Chondrocyte (in vitro differentiated cells): ENCODE measurements at regions not wholly inside any gene's neighbourhood (a gene's known extent, or its start where the extent isn't known, plus 50 kb on each side); places are given as distances from the start of the nearest gene placed in this dataset.

Experiments
- DNase-seq: peaks from one replicate; pipeline ENCODE4 v3.0.0; 2021; ENCODE audit warnings: mixed read lengths, low spot score
- H3K27ac Mint-ChIP-seq: one replicate; pipeline ENCODE4 v1.8.0; 2021; ENCODE audit warnings: mild to moderate bottlenecking, moderate library complexity, mixed read lengths; ENCODE audit not compliant: unreplicated experiment
- H3K27me3 Mint-ChIP-seq: 2 replicates; pipeline ENCODE4 v1.8.0; 2021; ENCODE audit warnings: low read depth, mixed read lengths
- H3K36me3 Mint-ChIP-seq: 2 replicates; pipeline ENCODE4 v1.8.0; 2021; ENCODE audit warnings: low read depth, mixed read lengths
- H3K4me1 Mint-ChIP-seq: 2 replicates; pipeline ENCODE4 v1.8.0; 2021; ENCODE audit warnings: low read depth, mild to moderate bottlenecking, mixed read lengths
- H3K4me3 Mint-ChIP-seq: one replicate; pipeline ENCODE4 v1.8.0; 2021; ENCODE audit warnings: mild to moderate bottlenecking, moderate library complexity, mixed read lengths; ENCODE audit not compliant: unreplicated experiment
- H3K9me3 Mint-ChIP-seq: 2 replicates; pipeline ENCODE4 v1.8.0; 2021; ENCODE audit warnings: low read depth, mixed read lengths
- CTCF ChIP-seq: fragments of 200-600 bp; sonication (generic); IDR thresholded peaks from 2 replicates; pipeline ENCODE4 v1.5.0; 2021; ENCODE audit warnings: antibody characterized with exemption, mild to moderate bottlenecking, moderate library complexity

- Mint-ChIP-seq H3K9me3 (peaks cover 8% of the 10 kb centered on the region), H3K4me3 (no peak overlapping the region), H3K4me1 (peaks cover 13% of the 10 kb centered on the region), H3K27ac (no peak overlapping the region), H3K36me3 (no peaks in the 10 kb centered on the region), H3K27me3 (no peaks in the 10 kb centered on the region)
- DNase-seq: peak; percentile 54
- TF ChIP-seq CTCF: no peak
Measured at GRCh38 chrX:69104756-69105434, 60.4 kb downstream of the PJA1 start.

GRCh38 chrX:69103539-69103938 is 61.7 kb downstream of the PJA1 start:
- H3K4me3 Mint-ChIP-seq: no peak overlapping the region
- TF ChIP-seq CTCF: no peak
- H3K27ac Mint-ChIP-seq: no peak overlapping the region
- H3K9me3 Mint-ChIP-seq: peaks cover 8% of the 10 kb centered on the region
- H3K36me3 Mint-ChIP-seq: no peaks in the 10 kb centered on the region
- no peak for DNase-seq
- H3K27me3 Mint-ChIP-seq: no peaks in the 10 kb centered on the region
- H3K4me1 Mint-ChIP-seq: peaks cover 13% of the 10 kb centered on the region

GRCh38 chrX:69102612-69103194 is 62.5 kb downstream of the PJA1 start:
- Mint-ChIP-seq H3K36me3 (no peaks in the 10 kb centered on the region), H3K4me1 (peaks cover 9% of the 10 kb centered on the region), H3K27ac (no peak overlapping the region), H3K27me3 (no peaks in the 10 kb centered on the region), H3K9me3 (peaks cover 10% of the 10 kb centered on the region), H3K4me3 (no peak overlapping the region)
- DNase-seq: no peak
- TF ChIP-seq CTCF: no peak

GRCh38 chrX:69101683-69102251 is 63.5 kb downstream of the PJA1 start:
- no peaks in the 10 kb centered on the region for H3K27me3 Mint-ChIP-seq
- H3K4me3 Mint-ChIP-seq: no peak overlapping the region
- H3K36me3 Mint-ChIP-seq: no peaks in the 10 kb centered on the region
- no peak overlapping the region for H3K27ac Mint-ChIP-seq
- peaks cover 4% of the 10 kb centered on the region for H3K4me1 Mint-ChIP-seq
- TF ChIP-seq CTCF: no peak
- peaks cover 10% of the 10 kb centered on the region for H3K9me3 Mint-ChIP-seq
- DNase-seq: no peak

- Mint-ChIP-seq H3K4me3 (no peak overlapping the region), H3K9me3 (peaks cover 10% of the 10 kb centered on the region), H3K27me3 (no peaks in the 10 kb centered on the region), H3K4me1 (peaks cover 4% of the 10 kb centered on the region), H3K36me3 (no peaks in the 10 kb centered on the region), H3K27ac (no peak overlapping the region)
- no peak for TF ChIP-seq CTCF
- DNase-seq: no peak
Measured at GRCh38 chrX:69100478-69100877, 64.8 kb downstream of the PJA1 start.
